CD14-positive monocyte (primary cell): ENCODE measurements at regions not wholly inside any gene's neighbourhood (a gene's known extent, or its start where the extent isn't known, plus 50 kb on each side); places are given as distances from the start of the nearest gene placed in this dataset.

Experiments used
- DNase-seq, 3 donors: peaks; one replicate each; pipeline ENCODE4 v3.0.0-alpha.2; 2011 to 2022
- H2AFZ ChIP-seq: 2 replicates; pipeline ENCODE4 v1.6.0; 2012; ENCODE audit warnings: mild to moderate bottlenecking, low read depth, low read length, inconsistent platforms; ENCODE audit not compliant: insufficient read depth, poor library complexity, severe bottlenecking
- H3K27ac ChIP-seq, 2 donors: 1 replicate in 1 of 2; 2 replicates in 1 of 2; pipeline ENCODE4 v1.5.1; 2012 to 2013; ENCODE audit warnings: low read length in 2 of 2, control low read depth in 1 of 2, inconsistent platforms in 1 of 2, low read depth in 1 of 2, mild to moderate bottlenecking in 1 of 2
- H3K27me3 ChIP-seq, 2 donors: one replicate each; pipeline versions ENCODE4 v1.6.0 to v1.6.1; 2011 to 2013; ENCODE audit warnings: low read length in 2 of 2; ENCODE audit not compliant: control insufficient read depth in 2 of 2, insufficient read depth in 2 of 2
- H3K36me3 ChIP-seq, 2 donors: replicated peaks in 1 of 2; 1 replicate in 1 of 2; 2 replicates in 1 of 2; pipeline versions ENCODE4 v1.5.1 to v1.6.1; 2012 to 2013; ENCODE audit warnings: low read length in 2 of 2, control low read depth in 1 of 2, inconsistent platforms in 1 of 2, mild to moderate bottlenecking in 1 of 2; ENCODE audit not compliant: insufficient read depth in 2 of 2, control insufficient read depth in 1 of 2
- H3K4me1 ChIP-seq, 2 donors: 1 replicate in 1 of 2; 2 replicates in 1 of 2; pipeline versions ENCODE4 v1.5.1 to v1.6.1; 2012 to 2013; ENCODE audit warnings: low read length in 2 of 2, control low read depth in 1 of 2, inconsistent platforms in 1 of 2, mild to moderate bottlenecking in 1 of 2, moderate library complexity in 1 of 2; ENCODE audit not compliant: insufficient read depth in 2 of 2, control insufficient read depth in 1 of 2
- H3K4me2 ChIP-seq: replicated peaks from 2 replicates; pipeline ENCODE3; 2012; ENCODE audit warnings: low read length, moderate library complexity, mild to moderate bottlenecking; ENCODE audit not compliant: poor library complexity, severe bottlenecking; ENCODE audit errors: extremely low read depth
- H3K4me3 ChIP-seq, 3 experiments: fragments of 200-600 bp in 1 of 3; sonication (generic) in 1 of 3; replicated peaks in 1 of 3; 1 replicate in 2 of 3; 2 replicates in 1 of 3; pipeline ENCODE4 v1.5.1; 2011 to 2013; ENCODE audit warnings: low read length in 3 of 3, mild to moderate bottlenecking in 3 of 3, control low read depth in 2 of 3, low read depth in 2 of 3, inconsistent platforms in 1 of 3, moderate library complexity in 1 of 3
- H3K79me2 ChIP-seq: 2 replicates; pipeline ENCODE4 v1.6.0; 2012; ENCODE audit warnings: mild to moderate bottlenecking, control low read depth, inconsistent platforms, low read length, moderate library complexity; ENCODE audit not compliant: insufficient read depth
- H3K9ac ChIP-seq: 2 replicates; pipeline ENCODE4 v1.6.0; 2017; ENCODE audit warnings: low read length, mild to moderate bottlenecking; ENCODE audit not compliant: insufficient read depth, poor library complexity, severe bottlenecking
- H3K9me3 ChIP-seq, 2 donors: replicated peaks in 1 of 2; 1 replicate in 1 of 2; 2 replicates in 1 of 2; pipeline versions ENCODE4 v1.5.1 to v1.6.1; 2012 to 2013; ENCODE audit warnings: low read length in 2 of 2, control low read depth in 1 of 2; ENCODE audit not compliant: control insufficient read depth in 1 of 2, insufficient read depth in 1 of 2
- H4K20me1 ChIP-seq: 2 replicates; pipeline ENCODE4 v1.6.0; 2012; ENCODE audit warnings: mild to moderate bottlenecking, low read length, control low read depth, moderate library complexity; ENCODE audit not compliant: insufficient read depth
- H3K27ac Mint-ChIP-seq, 7 donors: one replicate each; pipeline ENCODE4 v1.8.0; 2020; ENCODE audit warnings: mild to moderate bottlenecking in 7 of 7, mixed read lengths in 7 of 7, moderate library complexity in 6 of 7, inconsistent platforms in 2 of 7
- H3K27me3 Mint-ChIP-seq, 3 donors: one replicate each; pipeline ENCODE4 v1.8.0; 2021 to 2022; ENCODE audit warnings: low read depth in 3 of 3, mild to moderate bottlenecking in 3 of 3, mixed read lengths in 3 of 3, moderate library complexity in 3 of 3, inconsistent platforms in 1 of 3
- H3K36me3 Mint-ChIP-seq, 2 donors: one replicate each; pipeline ENCODE4 v1.8.0; 2020; ENCODE audit warnings: mixed read lengths in 2 of 2, inconsistent platforms in 1 of 2, mild to moderate bottlenecking in 1 of 2
- H3K4me1 Mint-ChIP-seq: one replicate; pipeline ENCODE4 v1.8.0; 2020; ENCODE audit warnings: mild to moderate bottlenecking, mixed read lengths
- H3K4me3 Mint-ChIP-seq, 2 donors: one replicate each; pipeline ENCODE4 v1.8.0; 2020; ENCODE audit warnings: mild to moderate bottlenecking in 2 of 2, mixed read lengths in 2 of 2, moderate library complexity in 1 of 2
- H3K9me3 Mint-ChIP-seq, 7 donors: one replicate each; pipeline ENCODE4 v1.8.0; 2020 to 2022; ENCODE audit warnings: mixed read lengths in 7 of 7, mild to moderate bottlenecking in 6 of 7, moderate library complexity in 6 of 7, inconsistent platforms in 2 of 7
- WGBS: methylation state at CpG from one replicate; pipeline ENCODE4 v1.1.5; 2013; ENCODE audit warnings: missing lambda C conversion rate; ENCODE audit not compliant: insufficient coverage; 5-methylcytosine and 5-hydroxymethylcytosine counted together
- intact Hi-C, 2 donors: fragments of 100-400 bp; cut with micrococcal nuclease; formaldehyde crosslinking; loops; one replicate each; pipeline versions ENCODE4 v1.15.0 to v1.15.1; 2023
- TF ChIP-seq, protein P1 (sequence below): fragments of 200-600 bp; IDR thresholded peaks from one replicate; pipeline ENCODE4 v1.8.0; 2022; ENCODE audit warnings: antibody characterized with exemption, mild to moderate bottlenecking

DNA sequence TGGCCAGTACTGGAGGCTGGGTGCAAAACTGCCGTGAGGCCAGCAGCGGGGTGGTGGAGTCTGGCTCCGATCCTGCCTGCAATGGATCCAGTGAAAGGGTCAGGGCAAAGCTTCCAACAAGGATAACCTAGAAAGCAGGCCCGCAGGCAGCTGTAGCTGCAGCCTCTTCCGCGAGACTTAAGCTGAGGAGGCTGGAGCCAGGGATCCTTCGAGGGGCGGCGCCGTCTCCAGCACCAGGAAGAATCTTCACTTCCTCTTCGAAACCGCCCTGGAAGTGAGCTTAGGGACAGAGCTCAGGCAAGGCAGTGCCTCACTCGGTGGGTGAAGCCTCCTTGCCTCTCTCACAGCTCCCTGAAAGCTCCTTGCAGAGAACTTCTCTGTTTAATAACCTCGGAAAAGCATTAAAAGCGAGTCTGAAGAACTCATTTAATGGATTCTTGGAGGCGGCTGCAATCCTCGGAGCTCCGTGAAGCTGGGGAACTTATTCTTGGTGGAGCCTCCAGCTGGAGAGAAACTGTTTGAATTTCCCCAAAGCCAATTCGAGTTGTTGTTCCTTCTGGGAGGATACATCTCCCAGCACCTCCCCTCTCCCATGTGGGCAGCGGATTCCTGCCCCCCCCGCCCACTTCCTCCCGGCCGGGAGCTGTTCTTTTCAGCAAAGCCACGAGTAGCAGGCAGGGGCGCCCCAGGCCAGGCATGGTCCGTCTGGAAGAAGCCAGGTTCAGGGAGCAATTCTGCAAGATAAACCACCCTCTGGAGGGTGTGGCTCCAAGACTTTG lies 169.9 kb downstream of the CTTN start:
- Mint-ChIP-seq H3K9me3 (peaks cover 0 to 4% (median 2%) of the 10 kb centered on the region in 7 donors), H3K27me3 (peaks cover 8 to 26% (median 12%) of the 10 kb centered on the region in 3 donors), H3K27ac (peak overlapping the region in 2 of 7 donors; percentile 15 to 46), H3K4me1 (peaks cover 16% of the 10 kb centered on the region), H3K4me3 (peak overlapping the region; percentile 74 to 91), H3K36me3 (no peaks in the 10 kb centered on the region)
- Histone ChIP-seq H3K4me2 (peak overlapping the region; percentile 76), H3K27ac (peak overlapping the region in 1 of 2 donors; percentile 27), H3K4me3 (peak overlapping the region; percentile 11 to 65 (median 27)), H3K27me3 (peaks cover 0 to 7% of the 10 kb centered on the region in 2 donors), H3K4me1 (peaks cover 7 to 14% of the 10 kb centered on the region in 2 donors), H2AFZ (peak overlapping the region; percentile 88), H3K36me3 (no peaks in the 10 kb centered on the region), H3K9me3 (no peaks in the 10 kb centered on the region), H3K79me2 (no peaks in the 10 kb centered on the region), H3K9ac (peak overlapping the region; percentile 59), H4K20me1 (no peaks in the 10 kb centered on the region)
- TF ChIP-seq, protein P1, sequence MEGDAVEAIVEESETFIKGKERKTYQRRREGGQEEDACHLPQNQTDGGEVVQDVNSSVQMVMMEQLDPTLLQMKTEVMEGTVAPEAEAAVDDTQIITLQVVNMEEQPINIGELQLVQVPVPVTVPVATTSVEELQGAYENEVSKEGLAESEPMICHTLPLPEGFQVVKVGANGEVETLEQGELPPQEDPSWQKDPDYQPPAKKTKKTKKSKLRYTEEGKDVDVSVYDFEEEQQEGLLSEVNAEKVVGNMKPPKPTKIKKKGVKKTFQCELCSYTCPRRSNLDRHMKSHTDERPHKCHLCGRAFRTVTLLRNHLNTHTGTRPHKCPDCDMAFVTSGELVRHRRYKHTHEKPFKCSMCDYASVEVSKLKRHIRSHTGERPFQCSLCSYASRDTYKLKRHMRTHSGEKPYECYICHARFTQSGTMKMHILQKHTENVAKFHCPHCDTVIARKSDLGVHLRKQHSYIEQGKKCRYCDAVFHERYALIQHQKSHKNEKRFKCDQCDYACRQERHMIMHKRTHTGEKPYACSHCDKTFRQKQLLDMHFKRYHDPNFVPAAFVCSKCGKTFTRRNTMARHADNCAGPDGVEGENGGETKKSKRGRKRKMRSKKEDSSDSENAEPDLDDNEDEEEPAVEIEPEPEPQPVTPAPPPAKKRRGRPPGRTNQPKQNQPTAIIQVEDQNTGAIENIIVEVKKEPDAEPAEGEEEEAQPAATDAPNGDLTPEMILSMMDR = no peak
- intact Hi-C loops = no loop called here
- peak; percentile 16 to 40 (median 18) for DNase-seq
- WGBS = 3% methylated on average over 21 of the region's 26 CpGs

DNA sequence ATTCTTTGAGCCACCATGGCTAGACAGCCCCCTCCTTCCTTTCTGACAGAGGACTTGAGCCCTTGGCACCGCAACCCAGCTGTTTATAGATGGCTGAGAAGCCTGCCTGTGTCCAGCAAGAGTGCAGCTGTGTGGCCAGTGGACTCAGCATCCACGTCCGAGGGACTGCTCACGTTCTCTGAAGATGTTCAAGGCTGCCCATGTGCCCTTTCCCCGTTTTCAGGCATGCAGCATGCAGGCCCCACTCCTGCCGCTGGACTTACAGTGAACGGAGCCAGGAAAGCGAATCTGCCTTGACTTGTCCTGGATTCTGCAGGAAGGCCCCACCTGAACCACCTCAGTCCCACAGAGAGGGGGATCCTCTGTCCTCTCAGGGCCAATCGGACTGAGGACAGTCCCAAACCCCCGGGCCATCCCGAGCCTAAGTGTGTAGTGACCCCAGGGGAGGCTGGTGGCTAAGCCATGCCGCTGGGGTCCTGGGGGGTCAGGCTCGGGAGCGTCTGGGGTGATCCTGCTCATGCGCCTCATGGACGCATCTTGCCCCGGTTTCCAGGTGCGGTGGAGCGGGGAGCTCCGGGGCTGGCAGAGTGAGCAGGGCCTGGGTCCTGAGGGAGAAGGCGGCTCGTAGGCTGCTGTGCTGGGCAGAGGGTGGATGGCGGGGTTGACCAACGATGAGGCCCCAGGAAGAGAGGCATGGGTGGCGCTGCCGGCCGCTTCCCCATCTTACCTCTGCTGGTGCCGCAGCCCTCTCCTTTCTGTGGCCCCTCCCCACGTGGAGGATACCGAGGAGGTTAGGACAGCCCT lies 170.7 kb downstream of the CTTN start:
- Histone ChIP-seq H2AFZ (peak overlapping the region; percentile 88), H3K4me3 (peak overlapping the region in 1 of 3 experiments; percentile 65), H3K4me1 (peaks cover 7 to 14% of the 10 kb centered on the region in 2 donors), H3K27me3 (peaks cover 0 to 7% of the 10 kb centered on the region in 2 donors), H3K9me3 (no peaks in the 10 kb centered on the region), H3K27ac (no peak overlapping the region), H3K36me3 (no peaks in the 10 kb centered on the region), H3K9ac (no peak overlapping the region), H3K79me2 (no peaks in the 10 kb centered on the region), H4K20me1 (no peaks in the 10 kb centered on the region), H3K4me2 (peak overlapping the region; percentile 76)
- DNase-seq = no peak
- no peaks in the 10 kb centered on the region for H3K36me3 Mint-ChIP-seq
- H3K4me1 Mint-ChIP-seq = peaks cover 16% of the 10 kb centered on the region
- peaks cover 10 to 22% (median 14%) of the 10 kb centered on the region in 3 donors for H3K27me3 Mint-ChIP-seq
- intact Hi-C loops = no loop called here
- TF ChIP-seq, protein P1 = no peak
- peaks cover 0 to 4% (median 0%) of the 10 kb centered on the region in 7 donors for H3K9me3 Mint-ChIP-seq
- 94% methylated on average over 28 of the region's 30 CpGs for WGBS
- peak overlapping the region in 1 of 7 donors; percentile 13 for H3K27ac Mint-ChIP-seq
- peak overlapping the region; percentile 74 to 91 for H3K4me3 Mint-ChIP-seq
